SJCRH30 (cell line): ENCODE measurements at regions not wholly inside any gene's neighbourhood (a gene's known extent, or its start where the extent isn't known, plus 50 kb on each side); places are given as distances from the start of the nearest gene placed in this dataset.

ENCODE experiments used
- DNase-seq, 2 experiments: peaks; one replicate each; pipeline ENCODE4 v3.0.0-alpha.2; 2015 to 2020
- H3K27ac ChIP-seq: fragments of 250-450 bp; sonication (Bioruptor Pico); 2 replicates; pipeline ENCODE4 v1.5.1; 2020; ENCODE audit warnings: mild to moderate bottlenecking, moderate library complexity
- H3K27me3 ChIP-seq: fragments of 250-450 bp; sonication (Bioruptor Pico); 2 replicates; pipeline ENCODE4 v1.5.1; 2020; ENCODE audit warnings: mild to moderate bottlenecking, moderate library complexity
- H3K36me3 ChIP-seq: fragments of 250-450 bp; sonication (Bioruptor Pico); 2 replicates; pipeline ENCODE4 v1.5.1; 2020; ENCODE audit warnings: mild to moderate bottlenecking, moderate library complexity
- H3K4me1 ChIP-seq: fragments of 250-450 bp; sonication (Bioruptor Pico); 2 replicates; pipeline ENCODE4 v1.5.1; 2020; ENCODE audit warnings: mild to moderate bottlenecking, moderate library complexity
- H3K4me3 ChIP-seq: fragments of 250-450 bp; sonication (Bioruptor Pico); 2 replicates; pipeline ENCODE4 v1.5.1; 2020; ENCODE audit warnings: mild to moderate bottlenecking, moderate library complexity
- H3K9me3 ChIP-seq: fragments of 250-450 bp; sonication (Bioruptor Pico); replicated peaks from 2 replicates; pipeline ENCODE4 v1.5.1; 2020; ENCODE audit warnings: mild to moderate bottlenecking, moderate library complexity

- peak overlapping the region; percentile 81 for H3K27ac ChIP-seq
- no peaks in the 10 kb centered on the region for H3K9me3 ChIP-seq
- peak in 1 of 2 experiments; percentile 29 for DNase-seq
- no peaks in the 10 kb centered on the region for H3K36me3 ChIP-seq
- peaks cover 43% of the 10 kb centered on the region for H3K4me1 ChIP-seq
- no peak overlapping the region for H3K4me3 ChIP-seq
- no peaks in the 10 kb centered on the region for H3K27me3 ChIP-seq
These were observed 147.2 kb upstream of the TPM1 start for GRCh38 chr15:62895139-62895866.

GRCh38 chr15:62895905-62896316 lies 146.6 kb upstream of the TPM1 start:
- no peak for DNase-seq
- H3K4me3 ChIP-seq: no peak overlapping the region
- H3K9me3 ChIP-seq: no peaks in the 10 kb centered on the region
- peak overlapping the region; percentile 81 for H3K27ac ChIP-seq
- peaks cover 43% of the 10 kb centered on the region for H3K4me1 ChIP-seq
- H3K27me3 ChIP-seq: no peaks in the 10 kb centered on the region
- no peaks in the 10 kb centered on the region for H3K36me3 ChIP-seq

- peak overlapping the region; percentile 8 for H3K4me3 ChIP-seq
- no peaks in the 10 kb centered on the region for H3K27me3 ChIP-seq
- peak overlapping the region; percentile 81 for H3K27ac ChIP-seq
- H3K9me3 ChIP-seq: no peaks in the 10 kb centered on the region
- H3K4me1 ChIP-seq: peaks cover 47% of the 10 kb centered on the region
- peak in 1 of 2 experiments; percentile 23 for DNase-seq
- no peaks in the 10 kb centered on the region for H3K36me3 ChIP-seq
These were observed 146.1 kb upstream of the TPM1 start for GRCh38 chr15:62896380-62896866.

- Histone ChIP-seq H3K36me3 (no peaks in the 10 kb centered on the region), H3K9me3 (no peaks in the 10 kb centered on the region), H3K27me3 (no peaks in the 10 kb centered on the region), H3K27ac (peak overlapping the region; percentile 81), H3K4me1 (peaks cover 52% of the 10 kb centered on the region), H3K4me3 (peak overlapping the region; percentile 8)
- DNase-seq: peak; percentile 92 to 93
These were observed 145.5 kb upstream of the TPM1 start for GRCh38 chr15:62896969-62897486.

- no peaks in the 10 kb centered on the region for H3K36me3 ChIP-seq
- H3K27ac ChIP-seq: peak overlapping the region; percentile 81
- no peaks in the 10 kb centered on the region for H3K27me3 ChIP-seq
- H3K9me3 ChIP-seq: no peaks in the 10 kb centered on the region
- peak overlapping the region; percentile 8 for H3K4me3 ChIP-seq
- DNase-seq: peak in 1 of 2 experiments; percentile 30
- H3K4me1 ChIP-seq: peaks cover 58% of the 10 kb centered on the region
These were observed 144.9 kb upstream of the TPM1 start for GRCh38 chr15:62897634-62898033.

GRCh38 chr15:62899090-62899493 lies 143.5 kb upstream of the TPM1 start:
- Histone ChIP-seq H3K4me3 (no peak overlapping the region), H3K4me1 (peaks cover 56% of the 10 kb centered on the region), H3K36me3 (no peaks in the 10 kb centered on the region), H3K27me3 (no peaks in the 10 kb centered on the region), H3K9me3 (no peaks in the 10 kb centered on the region), H3K27ac (no peak overlapping the region)
- DNase-seq: no peak

- H3K4me3 ChIP-seq: no peak overlapping the region
- peaks cover 45% of the 10 kb centered on the region for H3K4me1 ChIP-seq
- H3K27ac ChIP-seq: no peak overlapping the region
- no peaks in the 10 kb centered on the region for H3K36me3 ChIP-seq
- no peaks in the 10 kb centered on the region for H3K9me3 ChIP-seq
- no peak for DNase-seq
- H3K27me3 ChIP-seq: no peaks in the 10 kb centered on the region
These were observed 142.3 kb upstream of the TPM1 start for GRCh38 chr15:62900071-62900802.

- no peaks in the 10 kb centered on the region for H3K36me3 ChIP-seq
- H3K9me3 ChIP-seq: no peaks in the 10 kb centered on the region
- no peak overlapping the region for H3K4me3 ChIP-seq
- H3K27me3 ChIP-seq: no peaks in the 10 kb centered on the region
- H3K27ac ChIP-seq: no peak overlapping the region
- H3K4me1 ChIP-seq: peaks cover 36% of the 10 kb centered on the region
- no peak for DNase-seq
These were observed 141.5 kb upstream of the TPM1 start for GRCh38 chr15:62901087-62901486.

- no peak overlapping the region for H3K27ac ChIP-seq
- H3K27me3 ChIP-seq: no peaks in the 10 kb centered on the region
- no peaks in the 10 kb centered on the region for H3K36me3 ChIP-seq
- no peak overlapping the region for H3K4me3 ChIP-seq
- peak; percentile 52 to 70 for DNase-seq
- peaks cover 29% of the 10 kb centered on the region for H3K4me1 ChIP-seq
- no peaks in the 10 kb centered on the region for H3K9me3 ChIP-seq
These were observed 140.5 kb upstream of the TPM1 start for GRCh38 chr15:62901909-62902546.

GRCh38 chr15:62902821-62903220 lies 139.7 kb upstream of the TPM1 start:
- Histone ChIP-seq H3K9me3 (no peaks in the 10 kb centered on the region), H3K27ac (no peak overlapping the region), H3K36me3 (no peaks in the 10 kb centered on the region), H3K4me3 (no peak overlapping the region), H3K27me3 (no peaks in the 10 kb centered on the region), H3K4me1 (peaks cover 22% of the 10 kb centered on the region)
- DNase-seq: no peak

GRCh38 chr15:62903437-62903836 lies 139.1 kb upstream of the TPM1 start:
- no peak overlapping the region for H3K27ac ChIP-seq
- no peak overlapping the region for H3K4me3 ChIP-seq
- peaks cover 19% of the 10 kb centered on the region for H3K4me1 ChIP-seq

GRCh38 chr15:62904041-62904910 lies 138.3 kb upstream of the TPM1 start:
- Histone ChIP-seq H3K36me3 (no peaks in the 10 kb centered on the region), H3K27ac (no peak overlapping the region), H3K27me3 (no peaks in the 10 kb centered on the region), H3K4me1 (peaks cover 19% of the 10 kb centered on the region), H3K9me3 (no peaks in the 10 kb centered on the region), H3K4me3 (no peak overlapping the region)
- no peak for DNase-seq

More at GRCh38 chr15:62903437-62903836, 139.1 kb upstream of the TPM1 start:
- no peaks in the 10 kb centered on the region for H3K9me3 ChIP-seq
- DNase-seq: no peak
- H3K36me3 ChIP-seq: no peaks in the 10 kb centered on the region
- no peaks in the 10 kb centered on the region for H3K27me3 ChIP-seq

- Histone ChIP-seq H3K4me3 (no peak overlapping the region), H3K27ac (no peak overlapping the region), H3K9me3 (no peaks in the 10 kb centered on the region), H3K27me3 (no peaks in the 10 kb centered on the region), H3K4me1 (peaks cover 14% of the 10 kb centered on the region), H3K36me3 (no peaks in the 10 kb centered on the region)
- DNase-seq: no peak
These were observed 135.9 kb upstream of the TPM1 start for GRCh38 chr15:62906627-62907026.

GRCh38 chr15:62907275-62907674 lies 135.3 kb upstream of the TPM1 start:
- H3K27me3 ChIP-seq: no peaks in the 10 kb centered on the region
- H3K27ac ChIP-seq: no peak overlapping the region
- H3K9me3 ChIP-seq: no peaks in the 10 kb centered on the region
- no peak for DNase-seq
- H3K36me3 ChIP-seq: no peaks in the 10 kb centered on the region
- no peak overlapping the region for H3K4me3 ChIP-seq
- peaks cover 7% of the 10 kb centered on the region for H3K4me1 ChIP-seq
